ENCODE measurements at regions not wholly inside any gene's neighbourhood (a gene's known extent, or its start where the extent isn't known, plus 50 kb on each side); places are given as distances from the start of the nearest gene placed in this dataset.

DNA sequence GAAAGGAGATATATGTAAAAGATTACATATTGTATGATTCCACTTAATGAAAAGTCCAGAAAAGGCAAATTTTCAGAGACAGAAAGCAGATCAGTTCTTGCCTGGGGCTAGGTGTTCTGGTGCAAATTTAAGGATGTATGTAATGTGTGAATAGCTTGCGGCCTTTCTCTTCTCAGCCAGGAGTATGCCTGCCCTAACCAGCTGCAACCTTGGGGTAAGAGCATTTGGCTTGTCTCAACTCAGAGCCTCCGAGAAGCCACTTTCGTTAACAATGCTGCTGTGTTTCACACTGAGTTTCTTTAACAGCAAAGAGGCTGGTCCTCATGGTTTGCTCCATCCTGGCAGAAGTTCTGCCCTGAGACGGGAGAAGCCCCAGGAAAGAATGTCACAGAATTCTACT lies 102.7 kb downstream of the SPCS3 start:
- TF ChIP-seq, protein P1, sequence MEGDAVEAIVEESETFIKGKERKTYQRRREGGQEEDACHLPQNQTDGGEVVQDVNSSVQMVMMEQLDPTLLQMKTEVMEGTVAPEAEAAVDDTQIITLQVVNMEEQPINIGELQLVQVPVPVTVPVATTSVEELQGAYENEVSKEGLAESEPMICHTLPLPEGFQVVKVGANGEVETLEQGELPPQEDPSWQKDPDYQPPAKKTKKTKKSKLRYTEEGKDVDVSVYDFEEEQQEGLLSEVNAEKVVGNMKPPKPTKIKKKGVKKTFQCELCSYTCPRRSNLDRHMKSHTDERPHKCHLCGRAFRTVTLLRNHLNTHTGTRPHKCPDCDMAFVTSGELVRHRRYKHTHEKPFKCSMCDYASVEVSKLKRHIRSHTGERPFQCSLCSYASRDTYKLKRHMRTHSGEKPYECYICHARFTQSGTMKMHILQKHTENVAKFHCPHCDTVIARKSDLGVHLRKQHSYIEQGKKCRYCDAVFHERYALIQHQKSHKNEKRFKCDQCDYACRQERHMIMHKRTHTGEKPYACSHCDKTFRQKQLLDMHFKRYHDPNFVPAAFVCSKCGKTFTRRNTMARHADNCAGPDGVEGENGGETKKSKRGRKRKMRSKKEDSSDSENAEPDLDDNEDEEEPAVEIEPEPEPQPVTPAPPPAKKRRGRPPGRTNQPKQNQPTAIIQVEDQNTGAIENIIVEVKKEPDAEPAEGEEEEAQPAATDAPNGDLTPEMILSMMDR (IDR thresholded peaks at IDR 0.05; ENCODE audit: insufficient read depth, low read length, poor library complexity, severe bottlenecking): no peak
- DNase-seq (ENCODE audit: low read depth): no peak

GRCh38 chr4:176425035-176425434 lies 105.3 kb downstream of the SPCS3 start:
- DNase-seq (ENCODE audit: low read depth): no peak
- TF ChIP-seq, protein P1 (IDR thresholded peaks at IDR 0.05; ENCODE audit: insufficient read depth, low read length, poor library complexity, severe bottlenecking): no peak
- Histone ChIP-seq H3K27me3 (ENCODE audit: control insufficient read depth, insufficient read depth, low read length) (no peaks in the 10 kb centered on the region), H3K4me3 (ENCODE audit: low read depth, low read length) (no peak overlapping the region), H3K36me3 (ENCODE audit: control insufficient read depth, insufficient read depth, low read length) (no peaks in the 10 kb centered on the region)

More for the DNA sequence above, 102.7 kb downstream of the SPCS3 start:
- no peaks in the 10 kb centered on the region for H3K36me3 ChIP-seq (ENCODE audit: control insufficient read depth, insufficient read depth, low read length)
- H3K4me3 ChIP-seq (ENCODE audit: low read depth, low read length): no peak overlapping the region
- no peaks in the 10 kb centered on the region for H3K27me3 ChIP-seq (ENCODE audit: control insufficient read depth, insufficient read depth, low read length)

DNA sequence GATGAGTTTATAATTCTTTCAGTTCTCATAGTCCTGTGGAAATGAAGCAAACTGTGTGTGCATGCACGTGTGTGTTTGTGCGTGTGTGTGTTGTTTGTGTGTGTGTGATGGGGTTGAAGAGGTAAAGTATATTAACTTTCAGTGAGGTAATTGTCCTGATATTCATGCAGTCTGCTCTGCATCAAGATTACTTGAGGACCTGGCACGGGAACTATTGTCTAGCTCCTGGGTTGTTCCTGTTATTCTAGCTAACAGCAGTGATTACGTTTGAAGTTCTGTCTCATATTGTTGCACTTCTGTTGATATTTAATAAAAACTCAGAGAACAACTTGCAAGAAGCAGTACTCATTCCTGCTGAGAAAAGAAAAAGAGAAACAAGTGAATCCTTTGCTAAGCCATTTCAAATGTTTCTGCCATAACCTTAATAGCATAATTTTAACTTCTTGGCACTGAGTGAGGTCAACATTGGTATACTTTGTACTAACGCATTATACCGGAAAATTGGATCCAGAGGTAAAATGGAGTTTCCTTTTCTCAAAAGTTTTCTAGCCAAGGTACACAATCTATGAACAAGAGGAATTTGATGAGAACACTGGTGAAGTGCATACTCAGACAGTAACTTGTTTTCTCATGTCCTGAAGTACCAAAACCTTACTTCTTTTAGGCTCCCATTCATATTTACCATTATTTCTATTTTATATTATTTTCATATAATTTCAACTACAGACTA lies 113.2 kb downstream of the SPCS3 start:
- TF ChIP-seq, protein P1 (IDR thresholded peaks at IDR 0.05; ENCODE audit: insufficient read depth, low read length, poor library complexity, severe bottlenecking): no peak
- no peak overlapping the region for H3K4me3 ChIP-seq (ENCODE audit: low read depth, low read length)
- H3K36me3 ChIP-seq (ENCODE audit: control insufficient read depth, insufficient read depth, low read length): no peaks in the 10 kb centered on the region
- no peak for DNase-seq (ENCODE audit: low read depth)
- no peaks in the 10 kb centered on the region for H3K27me3 ChIP-seq (ENCODE audit: control insufficient read depth, insufficient read depth, low read length)

- no peak for DNase-seq (ENCODE audit: low read depth)
- TF ChIP-seq, protein P1 (IDR thresholded peaks at IDR 0.05; ENCODE audit: insufficient read depth, low read length, poor library complexity, severe bottlenecking): no peak
- Histone ChIP-seq H3K27me3 (ENCODE audit: control insufficient read depth, insufficient read depth, low read length) (no peaks in the 10 kb centered on the region), H3K4me3 (ENCODE audit: low read depth, low read length) (no peak overlapping the region), H3K36me3 (ENCODE audit: control insufficient read depth, insufficient read depth, low read length) (no peaks in the 10 kb centered on the region)
Observed at GRCh38 chr4:176433983-176434382, 114.2 kb downstream of the SPCS3 start.

GRCh38 chr4:176435901-176436292 lies 116.1 kb downstream of the SPCS3 start:
- TF ChIP-seq, protein P1 (IDR thresholded peaks at IDR 0.05; ENCODE audit: insufficient read depth, low read length, poor library complexity, severe bottlenecking): no peak
- H3K4me3 ChIP-seq (ENCODE audit: low read depth, low read length): no peak overlapping the region
- H3K27me3 ChIP-seq (ENCODE audit: control insufficient read depth, insufficient read depth, low read length): no peaks in the 10 kb centered on the region
- DNase-seq (ENCODE audit: low read depth): no peak
- no peaks in the 10 kb centered on the region for H3K36me3 ChIP-seq (ENCODE audit: control insufficient read depth, insufficient read depth, low read length)

Data from kidney epithelial cell (primary cell).